ENCODE measurements at regions not wholly inside any gene's neighbourhood (a gene's known extent, or its start where the extent isn't known, plus 50 kb on each side); places are given as distances from the start of the nearest gene placed in this dataset.

DNA sequence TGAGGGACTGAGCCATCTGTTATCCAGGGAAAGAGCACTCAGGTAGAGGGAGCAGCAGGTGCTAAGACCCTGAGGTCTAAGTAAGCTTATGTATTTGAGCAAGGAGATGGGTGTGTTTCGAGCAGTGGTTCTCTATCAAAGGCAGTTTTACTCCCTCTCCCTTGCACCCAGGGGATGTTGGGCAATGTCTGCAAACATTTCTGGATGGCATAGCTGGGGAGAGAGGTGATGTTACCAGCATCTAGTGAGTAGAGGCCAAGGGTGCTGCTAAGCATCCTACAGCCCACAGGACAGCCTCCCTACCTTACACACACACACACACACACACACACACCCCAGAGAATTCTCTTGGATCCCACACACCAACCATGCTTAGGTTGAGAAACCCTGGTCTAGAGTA lies 221.0 kb upstream of the PWP1 start:
- Histone ChIP-seq H2AFZ (ENCODE audit: low read length) (no peak overlapping the region), H3K9ac (ENCODE audit: low read length) (no peak overlapping the region), H3K4me1 (ENCODE audit: insufficient read depth, low read length, severe bottlenecking) (no peaks in the 10 kb centered on the region), H3F3A (ENCODE audit: insufficient read depth, low read length) (no peaks in the 10 kb centered on the region), H3K4me3 (ENCODE audit: low read depth, low read length, poor library complexity, severe bottlenecking) (no peak overlapping the region), H3K9me3 (ENCODE audit: low read length) (no peaks in the 10 kb centered on the region), H3K27me3 (ENCODE audit: insufficient read depth, low read length) (no peaks in the 10 kb centered on the region), H3K4me2 (ENCODE audit: low read length) (no peak overlapping the region), H3K36me3 (ENCODE audit: insufficient read depth, low read length) (no peaks in the 10 kb centered on the region), H3K27ac (ENCODE audit: low read depth, low read length, poor library complexity, severe bottlenecking) (no peak overlapping the region), H4K20me1 (ENCODE audit: insufficient read depth, low read length) (no peaks in the 10 kb centered on the region), H3K79me2 (ENCODE audit: insufficient read depth, low read length) (no peaks in the 10 kb centered on the region), H3K9me2 (ENCODE audit: low read depth, low read length) (no peaks in the 10 kb centered on the region)
- TF ChIP-seq, protein P1, sequence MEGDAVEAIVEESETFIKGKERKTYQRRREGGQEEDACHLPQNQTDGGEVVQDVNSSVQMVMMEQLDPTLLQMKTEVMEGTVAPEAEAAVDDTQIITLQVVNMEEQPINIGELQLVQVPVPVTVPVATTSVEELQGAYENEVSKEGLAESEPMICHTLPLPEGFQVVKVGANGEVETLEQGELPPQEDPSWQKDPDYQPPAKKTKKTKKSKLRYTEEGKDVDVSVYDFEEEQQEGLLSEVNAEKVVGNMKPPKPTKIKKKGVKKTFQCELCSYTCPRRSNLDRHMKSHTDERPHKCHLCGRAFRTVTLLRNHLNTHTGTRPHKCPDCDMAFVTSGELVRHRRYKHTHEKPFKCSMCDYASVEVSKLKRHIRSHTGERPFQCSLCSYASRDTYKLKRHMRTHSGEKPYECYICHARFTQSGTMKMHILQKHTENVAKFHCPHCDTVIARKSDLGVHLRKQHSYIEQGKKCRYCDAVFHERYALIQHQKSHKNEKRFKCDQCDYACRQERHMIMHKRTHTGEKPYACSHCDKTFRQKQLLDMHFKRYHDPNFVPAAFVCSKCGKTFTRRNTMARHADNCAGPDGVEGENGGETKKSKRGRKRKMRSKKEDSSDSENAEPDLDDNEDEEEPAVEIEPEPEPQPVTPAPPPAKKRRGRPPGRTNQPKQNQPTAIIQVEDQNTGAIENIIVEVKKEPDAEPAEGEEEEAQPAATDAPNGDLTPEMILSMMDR (IDR thresholded peaks at IDR 0.05; ENCODE audit: low read length): no peak
- TF ChIP-seq EZH2 (IDR thresholded peaks at IDR 0.05; ENCODE audit: borderline replicate concordance, low read length): no peak

GRCh38 chr12:107465625-107466024 lies 220.0 kb upstream of the PWP1 start:
- H2AFZ ChIP-seq (ENCODE audit: low read length): no peak overlapping the region
- no peaks in the 10 kb centered on the region for H3K4me1 ChIP-seq (ENCODE audit: insufficient read depth, low read length, severe bottlenecking)
- no peaks in the 10 kb centered on the region for H3K9me2 ChIP-seq (ENCODE audit: low read depth, low read length)
- no peaks in the 10 kb centered on the region for H3K36me3 ChIP-seq (ENCODE audit: insufficient read depth, low read length)
- H3K9me3 ChIP-seq (ENCODE audit: low read length): no peaks in the 10 kb centered on the region
- H4K20me1 ChIP-seq (ENCODE audit: insufficient read depth, low read length): no peaks in the 10 kb centered on the region
- H3K27ac ChIP-seq (ENCODE audit: low read depth, low read length, poor library complexity, severe bottlenecking): no peak overlapping the region
- no peak overlapping the region for H3K9ac ChIP-seq (ENCODE audit: low read length)
- H3K4me2 ChIP-seq (ENCODE audit: low read length): no peak overlapping the region
- TF ChIP-seq, protein P1 (IDR thresholded peaks at IDR 0.05; ENCODE audit: low read length): no peak
- H3K4me3 ChIP-seq (ENCODE audit: low read depth, low read length, poor library complexity, severe bottlenecking): no peak overlapping the region
- no peaks in the 10 kb centered on the region for H3K27me3 ChIP-seq (ENCODE audit: insufficient read depth, low read length)
- no peaks in the 10 kb centered on the region for H3F3A ChIP-seq (ENCODE audit: insufficient read depth, low read length)
- no peaks in the 10 kb centered on the region for H3K79me2 ChIP-seq (ENCODE audit: insufficient read depth, low read length)

GRCh38 chr12:107467716-107468115 lies 217.9 kb upstream of the PWP1 start:
- no peak for TF ChIP-seq EZH2 (IDR thresholded peaks at IDR 0.05; ENCODE audit: borderline replicate concordance, low read length)
- TF ChIP-seq, protein P1 (IDR thresholded peaks at IDR 0.05; ENCODE audit: low read length): no peak
- H3K27me3 ChIP-seq (ENCODE audit: insufficient read depth, low read length): no peaks in the 10 kb centered on the region
- H3K9me2 ChIP-seq (ENCODE audit: low read depth, low read length): no peaks in the 10 kb centered on the region
- no peaks in the 10 kb centered on the region for H4K20me1 ChIP-seq (ENCODE audit: insufficient read depth, low read length)
- H3K36me3 ChIP-seq (ENCODE audit: insufficient read depth, low read length): no peaks in the 10 kb centered on the region
- H3K79me2 ChIP-seq (ENCODE audit: insufficient read depth, low read length): no peaks in the 10 kb centered on the region
- no peak overlapping the region for H2AFZ ChIP-seq (ENCODE audit: low read length)
- H3K4me1 ChIP-seq (ENCODE audit: insufficient read depth, low read length, severe bottlenecking): no peaks in the 10 kb centered on the region
- no peak overlapping the region for H3K9ac ChIP-seq (ENCODE audit: low read length)
- no peak overlapping the region for H3K4me2 ChIP-seq (ENCODE audit: low read length)
- no peak overlapping the region for H3K27ac ChIP-seq (ENCODE audit: low read depth, low read length, poor library complexity, severe bottlenecking)
- no peak overlapping the region for H3K4me3 ChIP-seq (ENCODE audit: low read depth, low read length, poor library complexity, severe bottlenecking)
- H3K9me3 ChIP-seq (ENCODE audit: low read length): no peaks in the 10 kb centered on the region
- no peaks in the 10 kb centered on the region for H3F3A ChIP-seq (ENCODE audit: insufficient read depth, low read length)

All from OCI-LY1 (cell line).